ENCODE measurements at regions not wholly inside any gene's neighbourhood (a gene's known extent, or its start where the extent isn't known, plus 50 kb on each side); places are given as distances from the start of the nearest gene placed in this dataset.
A peak's percentile ranks its signal among the peaks of the same experiment; 100 is the strongest.

- Histone ChIP-seq H3K27ac (ENCODE audit: control insufficient read depth, insufficient read depth) (no peak overlapping the region), H3K4me1 (ENCODE audit: control insufficient read depth, insufficient read depth, low read length) (no peaks in the 10 kb centered on the region), H3K79me2 (ENCODE audit: control insufficient read depth, insufficient read depth, low read length) (no peaks in the 10 kb centered on the region), H3K4me3 (no peak overlapping the region), H3K9ac (ENCODE audit: control insufficient read depth, insufficient read depth, low read length) (no peak overlapping the region), H3K4me2 (ENCODE audit: control insufficient read depth, insufficient read depth) (no peak overlapping the region), H3K9me3 (replicated peaks; ENCODE audit: control insufficient read depth, insufficient read depth, low read length) (peaks cover 2% of the 10 kb centered on the region; the same call in 2 of the 3 replicates), H3K27me3 (replicated peaks in 1 of 2; ENCODE audit: control insufficient read depth in 2 of 2, insufficient read depth in 2 of 2, low read length in 1 of 2) (no peaks in the 10 kb centered on the region), H4K20me1 (ENCODE audit: control insufficient read depth, insufficient read depth) (no peaks in the 10 kb centered on the region), H3K36me3 (ENCODE audit: control insufficient read depth in 2 of 2, insufficient read depth in 2 of 2, low read length in 1 of 2) (no peaks in the 10 kb centered on the region), H2AFZ (ENCODE audit: control insufficient read depth, low read depth, low read length) (no peak overlapping the region)
- peak; percentile 32; the same call in 1 of the 3 replicates for ATAC-seq
- no peak for FAIRE-seq
- BruUV-seq (replicated peaks) = no TSS peak
- SMC1A ChIA-PET (ENCODE audit: uncharacterized antibody, unreplicated experiment) = interaction anchor here (0.6 kb wide), 1 partner anchor 433 kb away, joined by 3 read pairs; no protein-coding TSS in a partner anchor
- RAD21 ChIA-PET (ENCODE audit: unreplicated experiment) = no interaction called here
- in situ Hi-C loops (cut with MboI) (no loop called here), intact Hi-C loops (cut with micrococcal nuclease; ENCODE audit: unreplicated experiment) (no loop called here)
- POLR2A ChIA-PET = interaction anchor here (0.7 kb wide), 1 partner anchor 323 kb away, joined by 3 read pairs; no protein-coding TSS in a partner anchor
- TF ChIP-seq, protein P1, sequence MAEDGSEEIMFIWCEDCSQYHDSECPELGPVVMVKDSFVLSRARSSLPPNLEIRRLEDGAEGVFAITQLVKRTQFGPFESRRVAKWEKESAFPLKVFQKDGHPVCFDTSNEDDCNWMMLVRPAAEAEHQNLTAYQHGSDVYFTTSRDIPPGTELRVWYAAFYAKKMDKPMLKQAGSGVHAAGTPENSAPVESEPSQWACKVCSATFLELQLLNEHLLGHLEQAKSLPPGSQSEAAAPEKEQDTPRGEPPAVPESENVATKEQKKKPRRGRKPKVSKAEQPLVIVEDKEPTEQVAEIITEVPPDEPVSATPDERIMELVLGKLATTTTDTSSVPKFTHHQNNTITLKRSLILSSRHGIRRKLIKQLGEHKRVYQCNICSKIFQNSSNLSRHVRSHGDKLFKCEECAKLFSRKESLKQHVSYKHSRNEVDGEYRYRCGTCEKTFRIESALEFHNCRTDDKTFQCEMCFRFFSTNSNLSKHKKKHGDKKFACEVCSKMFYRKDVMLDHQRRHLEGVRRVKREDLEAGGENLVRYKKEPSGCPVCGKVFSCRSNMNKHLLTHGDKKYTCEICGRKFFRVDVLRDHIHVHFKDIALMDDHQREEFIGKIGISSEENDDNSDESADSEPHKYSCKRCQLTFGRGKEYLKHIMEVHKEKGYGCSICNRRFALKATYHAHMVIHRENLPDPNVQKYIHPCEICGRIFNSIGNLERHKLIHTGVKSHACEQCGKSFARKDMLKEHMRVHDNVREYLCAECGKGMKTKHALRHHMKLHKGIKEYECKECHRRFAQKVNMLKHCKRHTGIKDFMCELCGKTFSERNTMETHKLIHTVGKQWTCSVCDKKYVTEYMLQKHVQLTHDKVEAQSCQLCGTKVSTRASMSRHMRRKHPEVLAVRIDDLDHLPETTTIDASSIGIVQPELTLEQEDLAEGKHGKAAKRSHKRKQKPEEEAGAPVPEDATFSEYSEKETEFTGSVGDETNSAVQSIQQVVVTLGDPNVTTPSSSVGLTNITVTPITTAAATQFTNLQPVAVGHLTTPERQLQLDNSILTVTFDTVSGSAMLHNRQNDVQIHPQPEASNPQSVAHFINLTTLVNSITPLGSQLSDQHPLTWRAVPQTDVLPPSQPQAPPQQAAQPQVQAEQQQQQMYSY (CRISPR knock-in tag; IDR thresholded peaks at IDR 0.05) = no peak
- no peak for TF ChIP-seq FOS (IDR thresholded peaks at IDR 0.05; ENCODE audit: borderline replicate concordance, extremely low read depth, insufficient read length)
- TF ChIP-seq CHD2 (IDR thresholded peaks at IDR 0.05; ENCODE audit: borderline replicate concordance, low read depth, low read length) = no peak
- TF ChIP-seq SUPT20H (IDR thresholded peaks at IDR 0.05; ENCODE audit: borderline replicate concordance, control insufficient read depth, low read depth, low read length) = no peak
- no peak for TF ChIP-seq LARP7 (IDR thresholded peaks at IDR 0.05)
- no peak for TF ChIP-seq TCF3 (IDR thresholded peaks at IDR 0.05; ENCODE audit: borderline replicate concordance, insufficient read depth, low read depth, low read length)
- no peak for TF ChIP-seq CTCF (IDR thresholded peaks at IDR 0.05 in 2 of 3, conservative IDR thresholded peaks at IDR 0.05 in 1 of 3; ENCODE audit: control insufficient read depth in 2 of 3, extremely low read depth in 1 of 3, insufficient read depth in 1 of 3, low read depth in 3 of 3, low read length in 3 of 3)
- TF ChIP-seq NFYA (IDR thresholded peaks at IDR 0.05; ENCODE audit: borderline replicate concordance, low read depth, low read length) = no peak
- TF ChIP-seq SMAD1 (IDR thresholded peaks at IDR 0.05; ENCODE audit: low read depth, partially characterized antibody) = no peak
- TF ChIP-seq NFXL1 (IDR thresholded peaks at IDR 0.05; ENCODE audit: borderline replicate concordance) = no peak
- TF ChIP-seq EED (IDR thresholded peaks at IDR 0.05; ENCODE audit: low read depth) = no peak
- no peak for TF ChIP-seq TAF1 (IDR thresholded peaks at IDR 0.05; ENCODE audit: borderline replicate concordance, low read depth, low read length)
- TF ChIP-seq WRNIP1 (IDR thresholded peaks at IDR 0.05; ENCODE audit: borderline replicate concordance, low read depth, low read length) = no peak
- no peak for TF ChIP-seq EZH2 (IDR thresholded peaks at IDR 0.05; ENCODE audit: borderline replicate concordance, control insufficient read depth, low read depth, low read length)
- TF ChIP-seq, protein P2, sequence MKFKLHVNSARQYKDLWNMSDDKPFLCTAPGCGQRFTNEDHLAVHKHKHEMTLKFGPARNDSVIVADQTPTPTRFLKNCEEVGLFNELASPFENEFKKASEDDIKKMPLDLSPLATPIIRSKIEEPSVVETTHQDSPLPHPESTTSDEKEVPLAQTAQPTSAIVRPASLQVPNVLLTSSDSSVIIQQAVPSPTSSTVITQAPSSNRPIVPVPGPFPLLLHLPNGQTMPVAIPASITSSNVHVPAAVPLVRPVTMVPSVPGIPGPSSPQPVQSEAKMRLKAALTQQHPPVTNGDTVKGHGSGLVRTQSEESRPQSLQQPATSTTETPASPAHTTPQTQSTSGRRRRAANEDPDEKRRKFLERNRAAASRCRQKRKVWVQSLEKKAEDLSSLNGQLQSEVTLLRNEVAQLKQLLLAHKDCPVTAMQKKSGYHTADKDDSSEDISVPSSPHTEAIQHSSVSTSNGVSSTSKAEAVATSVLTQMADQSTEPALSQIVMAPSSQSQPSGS (IDR thresholded peaks at IDR 0.05; ENCODE audit: low read length) = no peak
- CTCF ChIA-PET = interaction anchor here (0.6 to 1.3 kb wide), 3 partner anchors 19 to 236 kb away, joined by 3 read pairs; no protein-coding TSS in a partner anchor
- 78% methylated on average over 5 of the region's 5 CpGs for WGBS (ENCODE audit: insufficient coverage, insufficient replicate concordance, low lambda C conversion rate, missing lambda C conversion rate)
- DNase-seq (ENCODE audit: low read depth, low spot score) = no peak
Measured at GRCh38 chr14:89660166-89660565, 243.1 kb upstream of the FOXN3 start.

All from GM12878 (cell line).